Vagina (tissue), 2 donors: ENCODE measurements at regions not wholly inside any gene's neighbourhood (a gene's known extent, or its start where the extent isn't known, plus 50 kb on each side); places are given as distances from the start of the nearest gene placed in this dataset.

Experiments used
- POLR2AphosphoS5 ChIP-seq, 2 donors: sonication (generic); formaldehyde crosslinking; IDR thresholded peaks; one replicate each; pipeline ENCODE4 v1.9.0; 2017; ENCODE audit warnings: antibody characterized with exemption in 2 of 2, mild to moderate bottlenecking in 2 of 2, low read depth in 1 of 2; ENCODE audit not compliant: insufficient read depth in 1 of 2
- TF ChIP-seq, protein P1 (sequence below), 3 experiments: fragments of 450-650 bp in 2 of 3; fragments of 200-600 bp in 1 of 3; sonication (generic) in 1 of 3; IDR thresholded peaks; one replicate each; pipeline ENCODE4 v1.5.1; 2017 to 2019; ENCODE audit warnings: antibody characterized with exemption in 3 of 3, mild to moderate bottlenecking in 2 of 3, moderate library complexity in 2 of 3

DNA sequence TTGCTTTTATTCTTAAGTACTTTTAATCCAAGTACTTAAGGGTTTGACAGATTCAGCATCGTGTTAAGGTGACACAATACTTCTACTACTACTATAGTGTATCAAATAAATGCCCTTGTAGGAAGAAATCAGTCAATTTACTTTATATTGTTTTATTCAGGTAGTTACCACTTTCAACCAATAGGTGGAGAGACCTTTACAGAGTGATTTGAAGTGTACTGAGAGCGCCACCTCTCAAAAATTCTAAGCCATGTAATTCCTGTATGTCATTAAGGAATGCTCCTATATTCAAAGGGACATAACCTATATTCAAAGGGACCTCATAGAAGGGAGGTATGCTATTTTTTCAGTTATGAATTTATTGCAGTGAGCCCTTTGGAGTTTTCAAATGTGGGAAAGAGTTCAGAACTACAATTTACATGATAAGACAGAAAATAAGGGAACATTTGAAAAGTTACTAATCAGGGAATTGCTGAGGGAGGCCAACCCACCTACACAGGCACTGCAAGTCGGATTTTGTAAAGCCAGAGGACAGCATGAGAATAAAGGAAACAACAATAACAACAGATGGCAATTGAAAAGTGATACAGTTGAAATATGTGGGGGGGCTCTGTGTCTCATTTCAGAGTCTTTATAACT lies 955.6 kb downstream of the TBC1D32 start:
- TF ChIP-seq, protein P1, sequence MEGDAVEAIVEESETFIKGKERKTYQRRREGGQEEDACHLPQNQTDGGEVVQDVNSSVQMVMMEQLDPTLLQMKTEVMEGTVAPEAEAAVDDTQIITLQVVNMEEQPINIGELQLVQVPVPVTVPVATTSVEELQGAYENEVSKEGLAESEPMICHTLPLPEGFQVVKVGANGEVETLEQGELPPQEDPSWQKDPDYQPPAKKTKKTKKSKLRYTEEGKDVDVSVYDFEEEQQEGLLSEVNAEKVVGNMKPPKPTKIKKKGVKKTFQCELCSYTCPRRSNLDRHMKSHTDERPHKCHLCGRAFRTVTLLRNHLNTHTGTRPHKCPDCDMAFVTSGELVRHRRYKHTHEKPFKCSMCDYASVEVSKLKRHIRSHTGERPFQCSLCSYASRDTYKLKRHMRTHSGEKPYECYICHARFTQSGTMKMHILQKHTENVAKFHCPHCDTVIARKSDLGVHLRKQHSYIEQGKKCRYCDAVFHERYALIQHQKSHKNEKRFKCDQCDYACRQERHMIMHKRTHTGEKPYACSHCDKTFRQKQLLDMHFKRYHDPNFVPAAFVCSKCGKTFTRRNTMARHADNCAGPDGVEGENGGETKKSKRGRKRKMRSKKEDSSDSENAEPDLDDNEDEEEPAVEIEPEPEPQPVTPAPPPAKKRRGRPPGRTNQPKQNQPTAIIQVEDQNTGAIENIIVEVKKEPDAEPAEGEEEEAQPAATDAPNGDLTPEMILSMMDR (IDR thresholded peaks at IDR 0.05): no peak
- TF ChIP-seq POLR2AphosphoS5 (IDR thresholded peaks at IDR 0.05; ENCODE audit: insufficient read depth in 1 of 2, low read depth in 1 of 2): no peak
